ENCODE measurements at regions not wholly inside any gene's neighbourhood (a gene's known extent, or its start where the extent isn't known, plus 50 kb on each side); places are given as distances from the start of the nearest gene placed in this dataset.

DNA sequence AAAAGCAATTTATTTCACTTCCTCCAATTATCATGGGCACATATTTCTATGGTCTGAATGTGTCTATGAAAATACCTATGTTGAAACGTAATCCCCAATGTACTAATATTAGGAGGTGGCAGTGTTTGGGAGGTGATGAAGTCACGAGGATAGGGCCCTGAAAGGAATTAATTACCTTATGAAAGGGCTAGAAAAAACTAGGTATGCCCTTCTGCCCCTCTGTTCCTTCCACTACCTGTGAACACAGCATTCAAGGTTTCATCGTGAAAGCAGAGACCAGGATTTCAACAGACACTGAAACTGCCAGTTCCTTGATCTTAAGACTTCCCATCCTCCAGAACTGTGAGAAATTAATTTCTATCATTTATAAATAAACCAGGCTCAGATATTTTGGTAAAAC lies 1037.1 kb upstream of the C9orf72 start:
- H3K56ac ChIP-seq (ENCODE audit: extremely low read depth, insufficient read depth, low read length): no peak overlapping the region
- no peak overlapping the region for H2BK20ac ChIP-seq (ENCODE audit: low read depth, low read length)
- no peaks in the 10 kb centered on the region for H4K20me1 ChIP-seq (ENCODE audit: insufficient read depth, low read length)
- H2BK15ac ChIP-seq (ENCODE audit: low read depth, low read length): no peak overlapping the region
- H2BK5ac ChIP-seq (ENCODE audit: low read depth, low read length, poor library complexity, severe bottlenecking): no peak overlapping the region
- H3K4me1 ChIP-seq (ENCODE audit: control insufficient read depth, insufficient read depth, low read length): no peaks in the 10 kb centered on the region
- no peaks in the 10 kb centered on the region for H3K9me1 ChIP-seq (ENCODE audit: insufficient read depth, low read length)
- no peak overlapping the region for H2AFZ ChIP-seq (replicated peaks; ENCODE audit: low read length, poor library complexity)
- no peak for DNase-seq
- no peaks in the 10 kb centered on the region for H3K36me3 ChIP-seq (ENCODE audit: control insufficient read depth, insufficient read depth, low read length)
- no peak overlapping the region for H3K14ac ChIP-seq (replicated peaks; ENCODE audit: low read depth, low read length)
- no peak overlapping the region for H4K5ac ChIP-seq (ENCODE audit: low read depth, low read length)
- ATAC-seq (ENCODE audit: low read depth): no peak
- no peak overlapping the region for H4K8ac ChIP-seq (ENCODE audit: low read depth in 2 of 2, low read length in 2 of 2)
- in situ Hi-C loops (cut with MboI; ENCODE audit: low sequenced_read_pairs): no loop called here
- POLR2A ChIA-PET (ENCODE audit: unreplicated experiment): no interaction called here
- H3K79me1 ChIP-seq (ENCODE audit: low read depth in 1 of 2, low read length in 2 of 2): no peaks in the 10 kb centered on the region
- dilution Hi-C loops (cut with HindIII; ENCODE audit: low sequenced_read_pairs, unreplicated experiment): no loop called here
- CTCF ChIA-PET: no interaction called here
- H3K27me3 ChIP-seq (ENCODE audit: control insufficient read depth, insufficient read depth, low read length): no peaks in the 10 kb centered on the region
- WGBS, 2 experiments (ENCODE audit: extremely low coverage in 2 of 2, insufficient read length in 1 of 2): no CpG with 5 or more reads among the region's 3 CpGs
- 0 out of 2 replicates have a peak, but pooled peaks cover 4% of the 10 kb centered on the region for H3K9me3 ChIP-seq (ENCODE audit: control insufficient read depth, insufficient read depth, low read length)
- no peak overlapping the region for H3K27ac ChIP-seq (ENCODE audit: insufficient read depth, low read length)
- TF ChIP-seq, protein P1, sequence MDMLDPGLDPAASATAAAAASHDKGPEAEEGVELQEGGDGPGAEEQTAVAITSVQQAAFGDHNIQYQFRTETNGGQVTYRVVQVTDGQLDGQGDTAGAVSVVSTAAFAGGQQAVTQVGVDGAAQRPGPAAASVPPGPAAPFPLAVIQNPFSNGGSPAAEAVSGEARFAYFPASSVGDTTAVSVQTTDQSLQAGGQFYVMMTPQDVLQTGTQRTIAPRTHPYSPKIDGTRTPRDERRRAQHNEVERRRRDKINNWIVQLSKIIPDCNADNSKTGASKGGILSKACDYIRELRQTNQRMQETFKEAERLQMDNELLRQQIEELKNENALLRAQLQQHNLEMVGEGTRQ (IDR thresholded peaks at IDR 0.05; ENCODE audit: low read depth, low read length): no peak
- TF ChIP-seq RAD21 (IDR thresholded peaks at IDR 0.05; ENCODE audit: low read length) (no peak), RCOR1 (IDR thresholded peaks at IDR 0.05; ENCODE audit: insufficient replicate concordance, low read length) (no peak), CEBPB (IDR thresholded peaks at IDR 0.05; ENCODE audit: low read depth, low read length) (no peak), NFE2L2 (IDR thresholded peaks at IDR 0.05; ENCODE audit: low read depth, low read length) (no peak), FOS (IDR thresholded peaks at IDR 0.05; ENCODE audit: low read depth, low read length) (no peak), CHD1 (IDR thresholded peaks at IDR 0.05; ENCODE audit: low read depth, low read length) (no peak), MXI1 (IDR thresholded peaks at IDR 0.05; ENCODE audit: borderline replicate concordance, low read depth, low read length) (no peak), SMC3 (IDR thresholded peaks at IDR 0.05; ENCODE audit: low read depth, low read length) (no peak), MAZ (IDR thresholded peaks at IDR 0.05; ENCODE audit: borderline replicate concordance, low read depth, low read length) (no peak), MAFK (IDR thresholded peaks at IDR 0.05; ENCODE audit: low read depth, low read length) (no peak), BHLHE40 (IDR thresholded peaks at IDR 0.05; ENCODE audit: low read depth, low read length) (no peak), RFX5 (IDR thresholded peaks at IDR 0.05; ENCODE audit: low read depth, low read length) (no peak)
- TF ChIP-seq, protein P2, sequence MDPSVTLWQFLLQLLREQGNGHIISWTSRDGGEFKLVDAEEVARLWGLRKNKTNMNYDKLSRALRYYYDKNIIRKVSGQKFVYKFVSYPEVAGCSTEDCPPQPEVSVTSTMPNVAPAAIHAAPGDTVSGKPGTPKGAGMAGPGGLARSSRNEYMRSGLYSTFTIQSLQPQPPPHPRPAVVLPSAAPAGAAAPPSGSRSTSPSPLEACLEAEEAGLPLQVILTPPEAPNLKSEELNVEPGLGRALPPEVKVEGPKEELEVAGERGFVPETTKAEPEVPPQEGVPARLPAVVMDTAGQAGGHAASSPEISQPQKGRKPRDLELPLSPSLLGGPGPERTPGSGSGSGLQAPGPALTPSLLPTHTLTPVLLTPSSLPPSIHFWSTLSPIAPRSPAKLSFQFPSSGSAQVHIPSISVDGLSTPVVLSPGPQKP (IDR thresholded peaks at IDR 0.05; ENCODE audit: borderline replicate concordance, low read depth, low read length): no peak
- TF ChIP-seq, protein P3, sequence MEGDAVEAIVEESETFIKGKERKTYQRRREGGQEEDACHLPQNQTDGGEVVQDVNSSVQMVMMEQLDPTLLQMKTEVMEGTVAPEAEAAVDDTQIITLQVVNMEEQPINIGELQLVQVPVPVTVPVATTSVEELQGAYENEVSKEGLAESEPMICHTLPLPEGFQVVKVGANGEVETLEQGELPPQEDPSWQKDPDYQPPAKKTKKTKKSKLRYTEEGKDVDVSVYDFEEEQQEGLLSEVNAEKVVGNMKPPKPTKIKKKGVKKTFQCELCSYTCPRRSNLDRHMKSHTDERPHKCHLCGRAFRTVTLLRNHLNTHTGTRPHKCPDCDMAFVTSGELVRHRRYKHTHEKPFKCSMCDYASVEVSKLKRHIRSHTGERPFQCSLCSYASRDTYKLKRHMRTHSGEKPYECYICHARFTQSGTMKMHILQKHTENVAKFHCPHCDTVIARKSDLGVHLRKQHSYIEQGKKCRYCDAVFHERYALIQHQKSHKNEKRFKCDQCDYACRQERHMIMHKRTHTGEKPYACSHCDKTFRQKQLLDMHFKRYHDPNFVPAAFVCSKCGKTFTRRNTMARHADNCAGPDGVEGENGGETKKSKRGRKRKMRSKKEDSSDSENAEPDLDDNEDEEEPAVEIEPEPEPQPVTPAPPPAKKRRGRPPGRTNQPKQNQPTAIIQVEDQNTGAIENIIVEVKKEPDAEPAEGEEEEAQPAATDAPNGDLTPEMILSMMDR (conservative IDR thresholded peaks at IDR 0.05; ENCODE audit: low read depth, low read length): no peak
- H2BK120ac ChIP-seq (ENCODE audit: low read depth, low read length): no peak overlapping the region
- no peak overlapping the region for H2AK5ac ChIP-seq (ENCODE audit: low read depth, low read length)
- no TSS peak for BruUV-seq (replicated peaks)
- no peak overlapping the region for H2AK9ac ChIP-seq (replicated peaks; ENCODE audit: low read depth, low read length, poor library complexity)
- no peak overlapping the region for H3K18ac ChIP-seq (ENCODE audit: low read depth, low read length)
- H3K23ac ChIP-seq (ENCODE audit: low read depth, low read length): no peak overlapping the region
- H3K9ac ChIP-seq (ENCODE audit: low read depth, low read length): no peak overlapping the region
- H3K4ac ChIP-seq (ENCODE audit: low read depth, low read length): no peak overlapping the region
- intact Hi-C loops (cut with micrococcal nuclease): no loop called here
- H3K4me3 ChIP-seq (ENCODE audit: insufficient read depth, low read depth, low read length): no peak overlapping the region
- no peak overlapping the region for H3K4me2 ChIP-seq (ENCODE audit: low read depth, low read length)
- no peak overlapping the region for H4K91ac ChIP-seq (ENCODE audit: insufficient read depth, low read depth, low read length)
